Fibroblast of lung (primary cell): ENCODE measurements at regions not wholly inside any gene's neighbourhood (a gene's known extent, or its start where the extent isn't known, plus 50 kb on each side); places are given as distances from the start of the nearest gene placed in this dataset.

Experiments used
- EZH2 ChIP-seq: IDR thresholded peaks from 2 replicates; pipeline ENCODE4 v1.5.1; 2012; ENCODE audit warnings: low read length, control low read depth, mild to moderate bottlenecking; ENCODE audit errors: missing control alignments
- TF ChIP-seq, protein P1 (sequence below), 2 donors: IDR thresholded peaks in 1 of 2; conservative IDR thresholded peaks in 1 of 2; 1 replicate in 1 of 2; 2 replicates in 1 of 2; pipeline ENCODE4 v1.5.1; 2011 to 2012; ENCODE audit warnings: low read length in 2 of 2, control low read depth in 1 of 2, inconsistent platforms in 1 of 2, low read depth in 1 of 2, mild to moderate bottlenecking in 1 of 2

DNA sequence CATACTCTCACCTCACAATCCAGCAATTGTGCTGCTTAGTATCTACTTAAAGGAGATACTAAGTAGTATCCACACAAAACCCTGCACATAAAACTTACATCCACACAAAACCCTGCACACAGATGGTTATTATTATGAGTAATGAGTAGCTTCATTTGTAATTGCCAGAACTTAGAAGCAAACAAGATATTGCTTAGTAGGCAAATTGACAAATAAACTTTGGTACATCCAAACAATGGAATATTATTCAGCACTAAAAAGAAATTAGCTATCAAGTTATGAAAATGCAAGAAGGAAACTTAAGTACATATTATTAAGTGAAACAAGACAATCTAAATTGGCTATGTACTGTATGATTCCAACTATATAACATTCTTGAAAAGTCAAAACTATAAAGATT is 80.6 kb downstream of the NPY2R start:
- no peak for TF ChIP-seq EZH2
- TF ChIP-seq, protein P1, sequence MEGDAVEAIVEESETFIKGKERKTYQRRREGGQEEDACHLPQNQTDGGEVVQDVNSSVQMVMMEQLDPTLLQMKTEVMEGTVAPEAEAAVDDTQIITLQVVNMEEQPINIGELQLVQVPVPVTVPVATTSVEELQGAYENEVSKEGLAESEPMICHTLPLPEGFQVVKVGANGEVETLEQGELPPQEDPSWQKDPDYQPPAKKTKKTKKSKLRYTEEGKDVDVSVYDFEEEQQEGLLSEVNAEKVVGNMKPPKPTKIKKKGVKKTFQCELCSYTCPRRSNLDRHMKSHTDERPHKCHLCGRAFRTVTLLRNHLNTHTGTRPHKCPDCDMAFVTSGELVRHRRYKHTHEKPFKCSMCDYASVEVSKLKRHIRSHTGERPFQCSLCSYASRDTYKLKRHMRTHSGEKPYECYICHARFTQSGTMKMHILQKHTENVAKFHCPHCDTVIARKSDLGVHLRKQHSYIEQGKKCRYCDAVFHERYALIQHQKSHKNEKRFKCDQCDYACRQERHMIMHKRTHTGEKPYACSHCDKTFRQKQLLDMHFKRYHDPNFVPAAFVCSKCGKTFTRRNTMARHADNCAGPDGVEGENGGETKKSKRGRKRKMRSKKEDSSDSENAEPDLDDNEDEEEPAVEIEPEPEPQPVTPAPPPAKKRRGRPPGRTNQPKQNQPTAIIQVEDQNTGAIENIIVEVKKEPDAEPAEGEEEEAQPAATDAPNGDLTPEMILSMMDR (conservative IDR thresholded peaks at IDR 0.05 in 1 of 2, IDR thresholded peaks at IDR 0.05 in 1 of 2; ENCODE audit: low read depth in 1 of 2, low read length in 2 of 2): no peak
